ENCODE measurements at regions not wholly inside any gene's neighbourhood (a gene's known extent, or its start where the extent isn't known, plus 50 kb on each side); places are given as distances from the start of the nearest gene placed in this dataset.

GRCh38 chr7:109552017-109552416, 982.3 kb downstream of the DNAJB9 start:
- TF ChIP-seq TAF1 (conservative IDR thresholded peaks at IDR 0.05), result no peak
- no peak for TF ChIP-seq SP1 (IDR thresholded peaks at IDR 0.05)
- TF ChIP-seq REST (IDR thresholded peaks at IDR 0.05), result no peak
- no peak for TF ChIP-seq RXRA (IDR thresholded peaks at IDR 0.05)
- TF ChIP-seq CTCF (IDR thresholded peaks at IDR 0.05; ENCODE audit: low read depth, low read length, missing input control), result no peak
- no peak for TF ChIP-seq RAD21 (IDR thresholded peaks at IDR 0.05)
- TF ChIP-seq YY1 (IDR thresholded peaks at IDR 0.05), result no peak
- TF ChIP-seq ZBTB33 (IDR thresholded peaks at IDR 0.05), result no peak

All from liver (tissue), 3 donors.